Peyer's patch (tissue), 4 donors: ENCODE measurements at regions not wholly inside any gene's neighbourhood (a gene's known extent, or its start where the extent isn't known, plus 50 kb on each side); places are given as distances from the start of the nearest gene placed in this dataset.

Experiments used
- DNase-seq, 3 donors: peaks; one replicate each; pipeline ENCODE4 v3.0.0-alpha.2; 2017 to 2019
- H3K27ac ChIP-seq, 4 donors: fragments of 200-600 bp; sonication (generic); one replicate each; pipeline ENCODE4 v1.5.1; 2016 to 2019
- H3K27me3 ChIP-seq, 2 donors: fragments of 200-600 bp; sonication (generic); one replicate each; pipeline ENCODE4 v1.5.1; 2019
- H3K36me3 ChIP-seq, 3 donors: fragments of 200-600 bp; sonication (generic); one replicate each; pipeline ENCODE4 v1.5.1; 2016 to 2019
- H3K4me1 ChIP-seq, 4 donors: fragments of 200-600 bp; sonication (generic); one replicate each; pipeline ENCODE4 v1.5.1; 2016 to 2019
- H3K4me3 ChIP-seq, 4 donors: fragments of 200-600 bp; sonication (generic); 1 replicate in 3 of 4; 2 replicates in 1 of 4; pipeline ENCODE4 v1.5.1; 2016 to 2019; ENCODE audit warnings: mild to moderate bottlenecking in 1 of 4
- H3K9me3 ChIP-seq, 4 donors: fragments of 200-600 bp; sonication (generic); one replicate each; pipeline ENCODE4 v1.5.1; 2016 to 2019; ENCODE audit warnings: mild to moderate bottlenecking in 1 of 4
- POLR2A ChIP-seq, 2 donors: fragments of 450-650 bp; IDR thresholded peaks; one replicate each; pipeline ENCODE4 v1.5.1; 2017; ENCODE audit warnings: antibody characterized with exemption in 2 of 2, mild to moderate bottlenecking in 2 of 2, moderate library complexity in 2 of 2
- TF ChIP-seq, protein P1 (sequence below), 6 experiments: fragments of 450-650 bp in 4 of 6; fragments of 200-600 bp in 2 of 6; sonication (generic) in 1 of 6; IDR thresholded peaks; one replicate each; pipeline ENCODE4 v1.5.1; 2017 to 2019; ENCODE audit warnings: antibody characterized with exemption in 6 of 6, mild to moderate bottlenecking in 3 of 6, moderate library complexity in 1 of 6

DNA sequence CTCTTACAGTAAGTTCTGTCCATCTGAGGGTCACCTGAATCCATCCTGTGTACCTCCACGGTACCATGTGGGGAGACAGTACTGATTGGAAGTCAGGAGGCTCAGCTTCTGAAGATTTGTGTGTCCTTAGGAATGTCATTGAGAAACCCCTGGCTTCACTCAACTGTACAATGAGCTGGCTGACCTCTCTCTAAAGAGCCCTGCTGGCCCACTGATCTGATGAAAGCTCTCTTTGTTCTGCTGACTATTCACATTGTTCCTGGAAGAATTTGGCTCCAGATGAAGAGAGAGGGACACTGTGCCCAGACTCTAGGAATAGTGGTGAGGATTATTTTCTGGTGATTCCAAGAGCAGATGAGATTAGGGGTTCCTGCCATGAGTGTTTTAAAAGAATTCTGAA lies 141.2 kb downstream of the LURAP1L start:
- no peaks in the 10 kb centered on the region for H3K4me1 ChIP-seq
- no peaks in the 10 kb centered on the region for H3K27me3 ChIP-seq
- TF ChIP-seq, protein P1, sequence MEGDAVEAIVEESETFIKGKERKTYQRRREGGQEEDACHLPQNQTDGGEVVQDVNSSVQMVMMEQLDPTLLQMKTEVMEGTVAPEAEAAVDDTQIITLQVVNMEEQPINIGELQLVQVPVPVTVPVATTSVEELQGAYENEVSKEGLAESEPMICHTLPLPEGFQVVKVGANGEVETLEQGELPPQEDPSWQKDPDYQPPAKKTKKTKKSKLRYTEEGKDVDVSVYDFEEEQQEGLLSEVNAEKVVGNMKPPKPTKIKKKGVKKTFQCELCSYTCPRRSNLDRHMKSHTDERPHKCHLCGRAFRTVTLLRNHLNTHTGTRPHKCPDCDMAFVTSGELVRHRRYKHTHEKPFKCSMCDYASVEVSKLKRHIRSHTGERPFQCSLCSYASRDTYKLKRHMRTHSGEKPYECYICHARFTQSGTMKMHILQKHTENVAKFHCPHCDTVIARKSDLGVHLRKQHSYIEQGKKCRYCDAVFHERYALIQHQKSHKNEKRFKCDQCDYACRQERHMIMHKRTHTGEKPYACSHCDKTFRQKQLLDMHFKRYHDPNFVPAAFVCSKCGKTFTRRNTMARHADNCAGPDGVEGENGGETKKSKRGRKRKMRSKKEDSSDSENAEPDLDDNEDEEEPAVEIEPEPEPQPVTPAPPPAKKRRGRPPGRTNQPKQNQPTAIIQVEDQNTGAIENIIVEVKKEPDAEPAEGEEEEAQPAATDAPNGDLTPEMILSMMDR (IDR thresholded peaks at IDR 0.05), result no peak
- no peak for TF ChIP-seq POLR2A (IDR thresholded peaks at IDR 0.05)
- no peak overlapping the region for H3K27ac ChIP-seq
- DNase-seq, result no peak
- no peak overlapping the region for H3K4me3 ChIP-seq
- H3K36me3 ChIP-seq, result no peaks in the 10 kb centered on the region
- no peaks in the 10 kb centered on the region for H3K9me3 ChIP-seq

DNA sequence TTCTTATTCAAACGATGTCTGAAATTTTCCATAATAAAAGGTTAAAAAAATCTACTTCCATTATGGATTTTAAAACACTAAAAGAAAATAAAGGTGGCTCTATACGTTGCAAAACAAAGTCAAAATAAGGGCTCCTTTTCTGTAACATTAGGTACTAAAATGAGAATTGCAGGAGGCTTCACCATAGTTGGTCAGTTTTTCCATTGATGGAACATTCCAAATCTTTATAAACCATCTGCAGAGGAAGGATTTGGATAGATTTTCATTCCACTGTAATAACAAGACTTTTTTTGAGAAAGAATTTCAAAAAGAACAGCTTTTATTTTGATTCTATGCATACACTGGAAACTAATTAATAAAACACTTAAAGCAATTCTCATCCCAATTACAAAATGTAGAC lies 145.6 kb downstream of the LURAP1L start:
- H3K27ac ChIP-seq, result no peak overlapping the region
- no peak overlapping the region for H3K4me3 ChIP-seq
- H3K36me3 ChIP-seq, result no peaks in the 10 kb centered on the region
- no peaks in the 10 kb centered on the region for H3K4me1 ChIP-seq
- no peaks in the 10 kb centered on the region for H3K9me3 ChIP-seq
- TF ChIP-seq POLR2A (IDR thresholded peaks at IDR 0.05), result no peak
- TF ChIP-seq, protein P1 (IDR thresholded peaks at IDR 0.05), result no peak
- no peaks in the 10 kb centered on the region for H3K27me3 ChIP-seq
- DNase-seq, result no peak

DNA sequence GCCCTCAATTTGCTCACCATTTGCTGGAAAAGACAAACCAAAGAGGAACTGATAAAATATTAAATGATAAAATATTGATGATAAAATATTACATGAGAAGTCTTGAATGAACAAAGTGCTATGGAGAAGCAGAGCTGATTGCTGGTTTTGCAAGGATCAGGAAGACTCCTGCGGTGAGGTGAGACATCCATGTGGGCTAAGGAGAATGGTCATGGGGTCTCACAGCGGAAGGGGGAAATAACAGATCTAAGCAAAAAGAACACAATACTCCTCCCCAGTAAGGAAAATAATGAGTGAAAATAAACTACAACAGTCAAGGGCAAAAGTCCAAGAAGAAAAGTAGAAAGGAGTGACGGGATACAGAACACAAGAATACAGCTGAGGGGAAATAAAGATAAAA lies 146.8 kb downstream of the LURAP1L start:
- Histone ChIP-seq H3K27ac (no peak overlapping the region), H3K4me1 (no peaks in the 10 kb centered on the region), H3K27me3 (no peaks in the 10 kb centered on the region), H3K4me3 (no peak overlapping the region), H3K9me3 (no peaks in the 10 kb centered on the region), H3K36me3 (no peaks in the 10 kb centered on the region)
- no peak for DNase-seq
- no peak for TF ChIP-seq POLR2A (IDR thresholded peaks at IDR 0.05)
- TF ChIP-seq, protein P1 (IDR thresholded peaks at IDR 0.05), result no peak

DNA sequence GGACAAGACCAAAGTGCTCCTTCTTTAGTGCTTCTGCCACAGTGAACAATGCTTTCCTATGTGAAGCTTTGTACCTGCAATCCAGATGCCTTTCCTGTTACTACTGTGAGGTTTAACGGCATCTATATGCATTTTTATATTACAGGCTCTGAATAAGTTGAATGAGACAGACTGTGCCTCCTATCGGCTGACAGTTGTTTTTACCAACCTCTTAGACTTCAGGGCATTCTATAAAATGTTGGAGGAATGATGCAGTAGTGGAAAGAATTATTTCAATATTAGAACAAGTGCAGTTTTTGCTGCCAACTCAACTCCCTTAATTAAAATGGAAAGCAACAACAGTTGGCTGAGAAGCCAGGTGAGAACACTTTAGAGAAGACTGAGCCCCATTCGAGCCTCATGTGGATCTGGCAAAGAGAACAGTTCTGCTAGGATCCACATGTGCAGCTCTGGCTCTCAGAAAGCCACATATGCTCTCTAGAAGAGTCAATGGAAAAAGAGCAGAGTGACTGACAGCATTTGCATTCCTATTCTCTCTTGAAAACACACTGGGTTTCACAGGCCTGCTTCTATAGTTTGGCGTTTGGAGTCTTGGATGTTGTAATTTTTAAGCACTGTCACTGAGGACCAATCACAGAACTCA lies 147.5 kb downstream of the LURAP1L start:
- Histone ChIP-seq H3K4me3 (no peak overlapping the region), H3K27ac (no peak overlapping the region), H3K36me3 (no peaks in the 10 kb centered on the region), H3K9me3 (no peaks in the 10 kb centered on the region), H3K27me3 (no peaks in the 10 kb centered on the region), H3K4me1 (no peaks in the 10 kb centered on the region)
- no peak for DNase-seq
- TF ChIP-seq, protein P1 (IDR thresholded peaks at IDR 0.05), result no peak
- TF ChIP-seq POLR2A (IDR thresholded peaks at IDR 0.05), result no peak

DNA sequence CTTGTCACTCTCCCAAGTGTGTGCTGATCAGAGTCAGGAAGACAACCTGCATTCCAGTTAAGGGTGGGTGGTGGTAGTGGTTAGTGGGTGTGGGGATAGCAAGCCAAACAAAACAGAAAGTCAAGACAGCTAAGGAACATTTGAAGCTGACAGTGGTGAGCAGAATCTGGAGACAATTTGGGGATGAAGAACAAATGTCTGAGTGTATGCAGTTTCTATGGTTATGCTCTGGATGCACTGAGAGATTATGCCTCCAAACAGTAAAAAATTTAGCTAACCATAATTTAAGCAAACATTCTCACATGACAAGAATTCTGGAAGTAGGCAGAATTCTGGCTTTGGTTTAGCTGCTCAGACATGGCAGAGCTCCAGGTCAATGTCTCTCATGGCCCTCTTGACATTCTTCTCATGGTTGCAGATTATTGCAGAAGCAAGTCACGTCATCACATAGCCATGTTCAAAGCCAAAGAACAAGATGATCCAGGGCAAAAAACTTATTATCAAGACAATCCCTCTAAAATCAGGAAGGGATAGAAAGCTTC lies 148.7 kb downstream of the LURAP1L start:
- H3K9me3 ChIP-seq, result no peaks in the 10 kb centered on the region
- peak overlapping the region in 1 of 4 donors; percentile 44 for H3K27ac ChIP-seq
- no peaks in the 10 kb centered on the region for H3K4me1 ChIP-seq
- no peak for DNase-seq
- no peaks in the 10 kb centered on the region for H3K36me3 ChIP-seq
- TF ChIP-seq POLR2A (IDR thresholded peaks at IDR 0.05), result no peak
- TF ChIP-seq, protein P1 (IDR thresholded peaks at IDR 0.05), result no peak
- no peak overlapping the region for H3K4me3 ChIP-seq
- no peaks in the 10 kb centered on the region for H3K27me3 ChIP-seq
